C4-2B (cell line): ENCODE measurements at regions not wholly inside any gene's neighbourhood (a gene's known extent, or its start where the extent isn't known, plus 50 kb on each side); places are given as distances from the start of the nearest gene placed in this dataset.

Source experiments
- H3K27ac ChIP-seq: fragments of 450-650 bp; 2 replicates; pipeline ENCODE4 v1.5.1; 2017
- CTCF ChIP-seq: fragments of 450-650 bp; conservative IDR thresholded peaks from 2 replicates; pipeline ENCODE4 v1.5.1; 2017; ENCODE audit warnings: mild to moderate bottlenecking
- ZFX ChIP-seq: fragments of 450-650 bp; IDR thresholded peaks from 2 replicates; pipeline ENCODE4 v1.6.1; 2017

- TF ChIP-seq ZFX (no peak), CTCF (no peak)
- H3K27ac ChIP-seq, result no peak overlapping the region
Observed at GRCh38 chr2:234420408-234420807, 76.5 kb downstream of the ARL4C start.

- no peak overlapping the region for H3K27ac ChIP-seq
- TF ChIP-seq ZFX (no peak), CTCF (no peak)
Observed at GRCh38 chr2:234419726-234420125, 77.2 kb downstream of the ARL4C start.

- no peak overlapping the region for H3K27ac ChIP-seq
- no peak for TF ChIP-seq ZFX
- TF ChIP-seq CTCF, result no peak
Observed at GRCh38 chr2:234415706-234416105, 81.2 kb downstream of the ARL4C start.

- H3K27ac ChIP-seq, result no peak overlapping the region
- TF ChIP-seq CTCF (no peak), ZFX (no peak)
Observed at GRCh38 chr2:234414596-234414995, 82.3 kb downstream of the ARL4C start.

GRCh38 chr2:234412726-234413125, 84.2 kb downstream of the ARL4C start:
- no peak overlapping the region for H3K27ac ChIP-seq
- no peak for TF ChIP-seq CTCF
- TF ChIP-seq ZFX, result no peak

- no peak overlapping the region for H3K27ac ChIP-seq
- TF ChIP-seq CTCF, result no peak
- TF ChIP-seq ZFX, result no peak
Observed at GRCh38 chr2:234411793-234412192, 85.1 kb downstream of the ARL4C start.

- no peak for TF ChIP-seq ZFX
- no peak for TF ChIP-seq CTCF
- H3K27ac ChIP-seq, result no peak overlapping the region
Observed at GRCh38 chr2:234410526-234410925, 86.4 kb downstream of the ARL4C start.
